ENCODE measurements at regions not wholly inside any gene's neighbourhood (a gene's known extent, or its start where the extent isn't known, plus 50 kb on each side); places are given as distances from the start of the nearest gene placed in this dataset.

GRCh38 chr4:123557857-123558536, 161.4 kb downstream of the SPRY1 start:
- no peaks in the 10 kb centered on the region for H3K9me3 ChIP-seq (ENCODE audit: control insufficient read depth, insufficient read depth, low read length)
- H3K36me3 ChIP-seq (ENCODE audit: control insufficient read depth, insufficient read depth, low read length): no peaks in the 10 kb centered on the region
- H3K4me1 Mint-ChIP-seq: peaks cover 13 to 16% of the 10 kb centered on the region in 2 donors
- intact Hi-C loops (cut with micrococcal nuclease): no loop called here
- H3K4me3 ChIP-seq (ENCODE audit: low read length): no peak overlapping the region
- no peak overlapping the region for H3K4me3 Mint-ChIP-seq
- TF ChIP-seq, protein P1, sequence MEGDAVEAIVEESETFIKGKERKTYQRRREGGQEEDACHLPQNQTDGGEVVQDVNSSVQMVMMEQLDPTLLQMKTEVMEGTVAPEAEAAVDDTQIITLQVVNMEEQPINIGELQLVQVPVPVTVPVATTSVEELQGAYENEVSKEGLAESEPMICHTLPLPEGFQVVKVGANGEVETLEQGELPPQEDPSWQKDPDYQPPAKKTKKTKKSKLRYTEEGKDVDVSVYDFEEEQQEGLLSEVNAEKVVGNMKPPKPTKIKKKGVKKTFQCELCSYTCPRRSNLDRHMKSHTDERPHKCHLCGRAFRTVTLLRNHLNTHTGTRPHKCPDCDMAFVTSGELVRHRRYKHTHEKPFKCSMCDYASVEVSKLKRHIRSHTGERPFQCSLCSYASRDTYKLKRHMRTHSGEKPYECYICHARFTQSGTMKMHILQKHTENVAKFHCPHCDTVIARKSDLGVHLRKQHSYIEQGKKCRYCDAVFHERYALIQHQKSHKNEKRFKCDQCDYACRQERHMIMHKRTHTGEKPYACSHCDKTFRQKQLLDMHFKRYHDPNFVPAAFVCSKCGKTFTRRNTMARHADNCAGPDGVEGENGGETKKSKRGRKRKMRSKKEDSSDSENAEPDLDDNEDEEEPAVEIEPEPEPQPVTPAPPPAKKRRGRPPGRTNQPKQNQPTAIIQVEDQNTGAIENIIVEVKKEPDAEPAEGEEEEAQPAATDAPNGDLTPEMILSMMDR (IDR thresholded peaks at IDR 0.05): no peak
- H3K9me3 Mint-ChIP-seq: no peaks in the 10 kb centered on the region
- no peaks in the 10 kb centered on the region for H3K27me3 ChIP-seq (ENCODE audit: control insufficient read depth, insufficient read depth, low read length)
- no peak overlapping the region for H3K27ac ChIP-seq (ENCODE audit: low read length)
- peaks cover 4% of the 10 kb centered on the region for H3K4me1 ChIP-seq (ENCODE audit: control insufficient read depth, insufficient read depth, low read length)
- no peaks in the 10 kb centered on the region for H3K36me3 Mint-ChIP-seq
- no peak for DNase-seq
- ATAC-seq: peak in 2 of 3 donors; percentile 53 to 85
- H3K27ac Mint-ChIP-seq: no peak overlapping the region
- H3K27me3 Mint-ChIP-seq (ENCODE audit: low read depth in 2 of 2): no peaks in the 10 kb centered on the region
- WGBS (ENCODE audit: insufficient coverage): 87% methylated on average over 3 of the region's 4 CpGs

DNA sequence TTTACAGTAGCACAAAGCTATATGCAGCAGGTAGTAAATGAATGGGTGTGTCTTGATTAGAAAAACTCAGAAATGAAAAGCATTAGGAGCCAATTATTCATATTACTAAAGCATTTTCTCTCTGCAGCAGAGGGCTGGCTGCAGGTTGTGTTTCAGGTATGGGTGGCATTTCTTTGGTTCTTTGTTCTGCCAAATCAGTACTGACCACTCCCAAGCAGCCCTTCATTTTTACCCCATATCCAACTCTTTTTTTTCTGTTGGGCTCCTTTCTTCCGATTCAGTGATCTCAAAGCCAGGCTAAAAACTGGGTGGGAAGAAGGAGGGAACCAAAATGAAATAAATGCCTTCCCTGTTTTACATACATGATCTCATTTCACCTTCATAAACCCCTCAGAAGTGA, 162.3 kb downstream of the SPRY1 start:
- no peaks in the 10 kb centered on the region for H3K36me3 Mint-ChIP-seq
- no peak overlapping the region for H3K27ac Mint-ChIP-seq
- no peaks in the 10 kb centered on the region for H3K9me3 Mint-ChIP-seq
- Histone ChIP-seq H3K27ac (ENCODE audit: low read length) (no peak overlapping the region), H3K4me3 (ENCODE audit: low read length) (no peak overlapping the region), H3K9me3 (ENCODE audit: control insufficient read depth, insufficient read depth, low read length) (no peaks in the 10 kb centered on the region), H3K27me3 (ENCODE audit: control insufficient read depth, insufficient read depth, low read length) (no peaks in the 10 kb centered on the region), H3K36me3 (ENCODE audit: control insufficient read depth, insufficient read depth, low read length) (no peaks in the 10 kb centered on the region), H3K4me1 (ENCODE audit: control insufficient read depth, insufficient read depth, low read length) (no peaks in the 10 kb centered on the region)
- DNase-seq (no peak), ATAC-seq (no peak)
- WGBS (ENCODE audit: insufficient coverage): no CpG with 5 or more reads among the region's 1 CpG
- intact Hi-C loops (cut with micrococcal nuclease): no loop called here
- TF ChIP-seq, protein P1 (IDR thresholded peaks at IDR 0.05): no peak
- H3K27me3 Mint-ChIP-seq (ENCODE audit: low read depth in 2 of 2): no peaks in the 10 kb centered on the region
- no peak overlapping the region for H3K4me3 Mint-ChIP-seq
- peaks cover 4 to 7% of the 10 kb centered on the region in 2 donors for H3K4me1 Mint-ChIP-seq

- intact Hi-C loops (cut with micrococcal nuclease): loop anchor here (10.0 kb wide), 1 partner anchor 455 kb away; no protein-coding TSS in a partner anchor
- no peaks in the 10 kb centered on the region for H3K36me3 Mint-ChIP-seq
- H3K27me3 Mint-ChIP-seq (ENCODE audit: low read depth in 2 of 2): no peaks in the 10 kb centered on the region
- H3K9me3 ChIP-seq (ENCODE audit: control insufficient read depth, insufficient read depth, low read length): no peaks in the 10 kb centered on the region
- TF ChIP-seq, protein P1 (IDR thresholded peaks at IDR 0.05): no peak
- ATAC-seq (no peak), DNase-seq (no peak)
- H3K27me3 ChIP-seq (ENCODE audit: control insufficient read depth, insufficient read depth, low read length): no peaks in the 10 kb centered on the region
- no peaks in the 10 kb centered on the region for H3K36me3 ChIP-seq (ENCODE audit: control insufficient read depth, insufficient read depth, low read length)
- H3K27ac Mint-ChIP-seq: no peak overlapping the region
- peaks cover 7 to 13% of the 10 kb centered on the region in 2 donors for H3K4me1 Mint-ChIP-seq
- H3K4me3 ChIP-seq (ENCODE audit: low read length): no peak overlapping the region
- H3K9me3 Mint-ChIP-seq: no peaks in the 10 kb centered on the region
- 88% methylated on average over 5 of the region's 7 CpGs for WGBS (ENCODE audit: insufficient coverage)
- no peak overlapping the region for H3K27ac ChIP-seq (ENCODE audit: low read length)
- H3K4me1 ChIP-seq (ENCODE audit: control insufficient read depth, insufficient read depth, low read length): no peaks in the 10 kb centered on the region
- H3K4me3 Mint-ChIP-seq: no peak overlapping the region
These were observed 163.6 kb downstream of the SPRY1 start for GRCh38 chr4:123559955-123560871.
